H9 (cell line): ENCODE measurements at regions not wholly inside any gene's neighbourhood (a gene's known extent, or its start where the extent isn't known, plus 50 kb on each side); places are given as distances from the start of the nearest gene placed in this dataset.

Experiments used
- DNase-seq: peaks from one replicate; pipeline ENCODE4 v3.0.0-alpha.2; 2017
- H2AFZ ChIP-seq: one replicate; pipeline ENCODE4 v1.6.1; 2013; ENCODE audit warnings: mild to moderate bottlenecking, low read length, control low read depth, moderate library complexity
- H2AK5ac ChIP-seq: 2 replicates; pipeline ENCODE4 v1.6.1; 2013; ENCODE audit warnings: low read length, control low read depth, mixed read lengths; ENCODE audit not compliant: insufficient read length
- H2BK120ac ChIP-seq: one replicate; pipeline ENCODE4 v1.6.1; 2013; ENCODE audit warnings: low read depth, mild to moderate bottlenecking, low read length, control low read depth, inconsistent platforms; ENCODE audit not compliant: poor library complexity, severe bottlenecking
- H2BK12ac ChIP-seq: 2 replicates; pipeline ENCODE4 v1.6.1; 2013; ENCODE audit warnings: low read length, control low read depth, mixed read lengths, low read depth; ENCODE audit not compliant: insufficient read length
- H2BK15ac ChIP-seq: 2 replicates; pipeline ENCODE4 v1.6.1; 2013; ENCODE audit warnings: low read depth, low read length, control low read depth
- H2BK20ac ChIP-seq: one replicate; pipeline ENCODE4 v1.6.1; 2013; ENCODE audit warnings: low read depth, mild to moderate bottlenecking, low read length, control low read depth, inconsistent platforms; ENCODE audit not compliant: poor library complexity, severe bottlenecking
- H2BK5ac ChIP-seq: 2 replicates; pipeline ENCODE4 v1.6.1; 2013; ENCODE audit warnings: low read length, control low read depth, mixed read lengths; ENCODE audit not compliant: insufficient read length
- H3K14ac ChIP-seq: 2 replicates; pipeline ENCODE4 v1.6.1; 2013; ENCODE audit warnings: low read length, control low read depth; ENCODE audit not compliant: insufficient read depth
- H3K18ac ChIP-seq: 2 replicates; pipeline ENCODE4 v1.6.1; 2013; ENCODE audit warnings: low read depth, mild to moderate bottlenecking, mixed read lengths, low read length, control low read depth; ENCODE audit not compliant: insufficient read length
- H3K23ac ChIP-seq: 2 replicates; pipeline ENCODE4 v1.6.1; 2013; ENCODE audit warnings: low read length, control low read depth, mixed read lengths, low read depth; ENCODE audit not compliant: insufficient read length
- H3K23me2 ChIP-seq: 2 replicates; pipeline ENCODE4 v1.6.1; 2013; ENCODE audit warnings: low read depth, mild to moderate bottlenecking, mixed read lengths, low read length, control low read depth; ENCODE audit not compliant: insufficient read length, poor library complexity, severe bottlenecking
- H3K27ac ChIP-seq: 2 replicates; pipeline ENCODE4 v1.5.1; 2013; ENCODE audit warnings: low read length, control low read depth, mixed read lengths, low read depth; ENCODE audit not compliant: insufficient read length
- H3K27me3 ChIP-seq: 2 replicates; pipeline ENCODE4 v1.6.1; 2013; ENCODE audit warnings: low read length, control low read depth, inconsistent platforms; ENCODE audit not compliant: insufficient read depth
- H3K4ac ChIP-seq: 2 replicates; pipeline ENCODE4 v1.6.1; 2013; ENCODE audit warnings: low read depth, mild to moderate bottlenecking, control low read depth, inconsistent platforms, low read length, moderate library complexity
- H3K4me1 ChIP-seq: 2 replicates; pipeline ENCODE4 v1.6.1; 2013; ENCODE audit warnings: low read length, control low read depth, inconsistent platforms; ENCODE audit not compliant: insufficient read depth
- H3K4me2 ChIP-seq: 2 replicates; pipeline ENCODE4 v1.6.1; 2013; ENCODE audit warnings: low read length, control low read depth, mixed read lengths; ENCODE audit not compliant: insufficient read length, insufficient read depth
- H3K56ac ChIP-seq: 2 replicates; pipeline ENCODE4 v1.6.1; 2013; ENCODE audit warnings: low read depth, mild to moderate bottlenecking, mixed read lengths, low read length, control low read depth; ENCODE audit not compliant: insufficient read length
- H3K79me1 ChIP-seq: 2 replicates; pipeline ENCODE4 v1.6.1; 2013; ENCODE audit warnings: low read depth, mild to moderate bottlenecking, moderate library complexity, low read length, control low read depth, inconsistent platforms; ENCODE audit not compliant: insufficient read depth, poor library complexity, severe bottlenecking
- H3K79me2 ChIP-seq: 2 replicates; pipeline ENCODE4 v1.6.1; 2013; ENCODE audit warnings: low read length, control low read depth, inconsistent platforms; ENCODE audit not compliant: insufficient read depth
- H3K9ac ChIP-seq: 2 replicates; pipeline ENCODE4 v1.6.1; 2013; ENCODE audit warnings: low read length, control low read depth, mixed read lengths; ENCODE audit not compliant: insufficient read length; ENCODE audit errors: extremely low read depth
- H3K9me3 ChIP-seq: one replicate; pipeline ENCODE4 v1.6.1; 2013; ENCODE audit warnings: low read depth, low read length, inconsistent platforms; ENCODE audit not compliant: control insufficient read depth
- H3T11ph ChIP-seq: one replicate; pipeline ENCODE4 v1.6.1; 2013; ENCODE audit warnings: mild to moderate bottlenecking, low read length, control low read depth, inconsistent platforms
- H4K20me1 ChIP-seq: one replicate; pipeline ENCODE4 v1.6.1; 2013; ENCODE audit not compliant: control insufficient read depth, insufficient read length, insufficient read depth
- H4K5ac ChIP-seq: 2 replicates; pipeline ENCODE4 v1.6.1; 2013; ENCODE audit warnings: low read depth, mild to moderate bottlenecking, mixed read lengths, low read length, control low read depth; ENCODE audit not compliant: insufficient read length
- H4K8ac ChIP-seq: replicated peaks from 2 replicates; pipeline ENCODE4 v1.6.1; 2013; ENCODE audit warnings: low read length, control low read depth, mixed read lengths, low read depth; ENCODE audit not compliant: insufficient read length
- H4K91ac ChIP-seq: 2 replicates; pipeline ENCODE4 v1.6.1; 2013; ENCODE audit warnings: low read depth, mild to moderate bottlenecking, moderate library complexity, mixed read lengths, low read length, control low read depth; ENCODE audit not compliant: insufficient read length
- H3K27ac Mint-ChIP-seq, 3 experiments: 2 replicates in 2 of 3; 3 replicates in 1 of 3; pipeline ENCODE4 v1.8.0; 2020 to 2021; ENCODE audit warnings: mixed read lengths in 3 of 3, mild to moderate bottlenecking in 1 of 3, moderate library complexity in 1 of 3
- H3K27me3 Mint-ChIP-seq: 2 replicates; pipeline ENCODE4 v1.8.0; 2021; ENCODE audit warnings: low read depth, mild to moderate bottlenecking, moderate library complexity, mixed read lengths
- H3K36me3 Mint-ChIP-seq, 3 experiments: 2 replicates in 2 of 3; 3 replicates in 1 of 3; pipeline ENCODE4 v1.8.0; 2020 to 2021; ENCODE audit warnings: low read depth in 3 of 3, mixed read lengths in 3 of 3; ENCODE audit not compliant: insufficient read depth in 1 of 3
- H3K4me1 Mint-ChIP-seq, 2 experiments: 2 replicates each; pipeline ENCODE4 v1.8.0; 2020; ENCODE audit warnings: mixed read lengths in 2 of 2
- H3K4me3 Mint-ChIP-seq, 2 experiments: 2 replicates in 1 of 2; 3 replicates in 1 of 2; pipeline ENCODE4 v1.8.0; 2020 to 2021; ENCODE audit warnings: mild to moderate bottlenecking in 2 of 2, mixed read lengths in 2 of 2, moderate library complexity in 1 of 2
- H3K9me3 Mint-ChIP-seq, 2 experiments: 2 replicates in 1 of 2; 3 replicates in 1 of 2; pipeline ENCODE4 v1.8.0; 2020; ENCODE audit warnings: mild to moderate bottlenecking in 2 of 2, mixed read lengths in 2 of 2, moderate library complexity in 1 of 2
- CTCF ChIP-seq: fragments of 200-600 bp; sonication (generic); conservative IDR thresholded peaks from 3 replicates; pipeline ENCODE4 v1.8.0; 2021; ENCODE audit warnings: antibody characterized with exemption, mild to moderate bottlenecking
- WGBS: extraction: QIAGEN DNeasy Blood & Tissue Kit; methylation state at CpG from one replicate; pipeline ENCODE4 v1.1.7; 2013; ENCODE audit warnings: missing lambda C conversion rate, low lambda C conversion rate, mixed read lengths; ENCODE audit not compliant: insufficient read length; ENCODE audit errors: extremely low coverage; 5-methylcytosine and 5-hydroxymethylcytosine counted together

GRCh38 chrX:25178555-25178954 lies 162.8 kb upstream of the ARX start:
- Histone ChIP-seq H4K8ac (no peak overlapping the region), H4K91ac (no peak overlapping the region), H3K23ac (no peak overlapping the region), H3K27ac (no peak overlapping the region), H4K20me1 (no peaks in the 10 kb centered on the region), H2BK120ac (no peak overlapping the region), H2BK5ac (no peak overlapping the region), H3K4me2 (peak overlapping the region; percentile 19), H2BK12ac (no peak overlapping the region), H3K79me1 (no peaks in the 10 kb centered on the region), H3K18ac (no peak overlapping the region), H3K27me3 (no peaks in the 10 kb centered on the region), H3T11ph (no peak overlapping the region), H3K4ac (no peak overlapping the region), H2BK20ac (no peak overlapping the region), H2BK15ac (no peak overlapping the region), H3K79me2 (no peaks in the 10 kb centered on the region), H3K23me2 (peaks cover 3% of the 10 kb centered on the region), H3K14ac (no peak overlapping the region), H3K4me1 (peaks cover 14% of the 10 kb centered on the region; the same call in 1 of the 2 replicates), H3K56ac (no peak overlapping the region), H2AFZ (no peak overlapping the region), H3K9me3 (no peaks in the 10 kb centered on the region), H2AK5ac (no peak overlapping the region), H4K5ac (no peak overlapping the region), H3K9ac (no peak overlapping the region)
- H3K27ac Mint-ChIP-seq: peak overlapping the region in 2 of 3 experiments; percentile 7 to 48; a peak in 2 of 7 replicates
- no CpG with 5 or more reads among the region's 3 CpGs for WGBS
- H3K9me3 Mint-ChIP-seq: no peaks in the 10 kb centered on the region
- no peak for DNase-seq
- H3K36me3 Mint-ChIP-seq: no peaks in the 10 kb centered on the region
- peaks cover 61 to 63% of the 10 kb centered on the region in 2 experiments for H3K4me1 Mint-ChIP-seq
- H3K27me3 Mint-ChIP-seq: no peaks in the 10 kb centered on the region
- H3K4me3 Mint-ChIP-seq: peak overlapping the region; percentile 5 to 9; a peak in 2 of 5 replicates
- TF ChIP-seq CTCF: no peak
